Skeletal muscle satellite cell (primary cell): ENCODE measurements at regions not wholly inside any gene's neighbourhood (a gene's known extent, or its start where the extent isn't known, plus 50 kb on each side); places are given as distances from the start of the nearest gene placed in this dataset.

Source experiments
- H3K27me3 ChIP-seq: 2 replicates; pipeline ENCODE4 v1.7.0; 2013; ENCODE audit warnings: low read length; ENCODE audit not compliant: control insufficient read depth, insufficient read depth
- H3K36me3 ChIP-seq: 2 replicates; pipeline ENCODE4 v1.7.0; 2013; ENCODE audit warnings: mild to moderate bottlenecking, control low read depth, low read length; ENCODE audit not compliant: insufficient read depth
- H3K4me1 ChIP-seq: 2 replicates; pipeline ENCODE4 v1.7.0; 2013; ENCODE audit warnings: low read length; ENCODE audit not compliant: control insufficient read depth, insufficient read depth
- H3K4me2 ChIP-seq: 2 replicates; pipeline ENCODE4 v1.7.0; 2013; ENCODE audit warnings: mild to moderate bottlenecking, low read length
- H3K4me3 ChIP-seq: 2 replicates; pipeline ENCODE4 v1.7.0; 2013; ENCODE audit warnings: low read length
- H3K9ac ChIP-seq: 2 replicates; pipeline ENCODE4 v1.7.0; 2013; ENCODE audit warnings: mild to moderate bottlenecking, low read depth, low read length, moderate library complexity
- H3K9me3 ChIP-seq: replicated peaks from 2 replicates; pipeline ENCODE4 v1.7.0; 2013; ENCODE audit warnings: mild to moderate bottlenecking, control low read depth, low read length

GRCh38 chr15:37446921-37447320, 346.6 kb upstream of the MEIS2 start:
- no peak overlapping the region for H3K9ac ChIP-seq
- H3K36me3 ChIP-seq: no peaks in the 10 kb centered on the region
- H3K9me3 ChIP-seq: no peaks in the 10 kb centered on the region
- H3K4me2 ChIP-seq: no peak overlapping the region
- H3K4me3 ChIP-seq: no peak overlapping the region
- H3K4me1 ChIP-seq: no peaks in the 10 kb centered on the region
- H3K27me3 ChIP-seq: no peaks in the 10 kb centered on the region

DNA sequence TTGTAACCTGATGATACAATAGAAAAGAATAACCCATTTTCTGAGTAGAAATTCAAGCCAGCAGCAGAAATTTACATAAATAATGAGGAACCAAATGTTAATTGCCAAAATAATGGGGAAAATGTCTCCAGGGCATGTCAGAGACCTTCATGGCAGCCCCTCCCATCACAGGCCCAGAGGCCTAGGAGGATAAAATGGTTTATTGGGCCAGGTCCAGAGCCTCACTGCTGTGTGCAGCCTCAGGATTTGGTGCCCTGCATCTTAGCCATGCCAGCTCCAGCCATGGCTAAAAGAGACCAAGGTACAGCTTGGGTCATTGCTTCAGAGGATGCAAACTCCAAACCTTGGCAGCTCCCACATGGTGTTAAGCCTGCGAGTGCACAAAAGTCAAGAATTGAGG, 352.1 kb upstream of the MEIS2 start:
- H3K36me3 ChIP-seq: no peaks in the 10 kb centered on the region
- H3K9me3 ChIP-seq: peaks cover 5% of the 10 kb centered on the region
- no peak overlapping the region for H3K9ac ChIP-seq
- H3K4me2 ChIP-seq: no peak overlapping the region
- H3K4me1 ChIP-seq: no peaks in the 10 kb centered on the region
- no peaks in the 10 kb centered on the region for H3K27me3 ChIP-seq
- H3K4me3 ChIP-seq: no peak overlapping the region

GRCh38 chr15:37480482-37480881, 380.1 kb upstream of the MEIS2 start:
- Histone ChIP-seq H3K4me3 (no peak overlapping the region), H3K27me3 (no peaks in the 10 kb centered on the region), H3K4me1 (no peaks in the 10 kb centered on the region), H3K9ac (no peak overlapping the region), H3K4me2 (no peak overlapping the region), H3K9me3 (no peaks in the 10 kb centered on the region), H3K36me3 (no peaks in the 10 kb centered on the region)

GRCh38 chr15:37481126-37481525, 380.8 kb upstream of the MEIS2 start:
- H3K4me2 ChIP-seq: no peak overlapping the region
- H3K4me1 ChIP-seq: no peaks in the 10 kb centered on the region
- no peak overlapping the region for H3K9ac ChIP-seq
- H3K27me3 ChIP-seq: no peaks in the 10 kb centered on the region
- no peak overlapping the region for H3K4me3 ChIP-seq
- no peaks in the 10 kb centered on the region for H3K9me3 ChIP-seq
- H3K36me3 ChIP-seq: no peaks in the 10 kb centered on the region

DNA sequence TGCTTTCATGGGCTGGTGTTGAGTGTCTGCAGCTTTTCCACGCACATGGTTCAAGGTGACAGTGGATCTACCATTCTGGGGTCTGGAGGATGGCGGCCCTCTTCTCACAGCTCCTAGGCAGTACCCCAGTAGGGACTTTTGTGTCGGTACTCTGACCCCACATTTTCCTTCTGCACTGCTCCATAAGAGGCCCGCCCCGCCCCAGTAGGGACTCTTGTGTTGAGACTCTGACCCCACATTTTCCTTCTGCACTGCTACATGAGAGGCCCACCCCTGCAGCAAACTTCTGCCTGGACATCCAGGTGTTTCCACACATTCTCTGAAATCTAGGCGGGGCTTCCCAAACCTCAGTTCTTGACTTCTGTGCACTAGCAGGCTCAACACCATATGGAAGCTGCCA, 383.4 kb upstream of the MEIS2 start:
- H3K9ac ChIP-seq: no peak overlapping the region
- H3K4me1 ChIP-seq: no peaks in the 10 kb centered on the region
- H3K4me2 ChIP-seq: no peak overlapping the region
- no peaks in the 10 kb centered on the region for H3K27me3 ChIP-seq
- H3K36me3 ChIP-seq: no peaks in the 10 kb centered on the region
- no peaks in the 10 kb centered on the region for H3K9me3 ChIP-seq
- H3K4me3 ChIP-seq: no peak overlapping the region

GRCh38 chr15:37485056-37485455, 384.7 kb upstream of the MEIS2 start:
- Histone ChIP-seq H3K9me3 (no peaks in the 10 kb centered on the region), H3K4me1 (no peaks in the 10 kb centered on the region), H3K9ac (no peak overlapping the region), H3K27me3 (no peaks in the 10 kb centered on the region), H3K36me3 (no peaks in the 10 kb centered on the region), H3K4me2 (no peak overlapping the region), H3K4me3 (no peak overlapping the region)

DNA sequence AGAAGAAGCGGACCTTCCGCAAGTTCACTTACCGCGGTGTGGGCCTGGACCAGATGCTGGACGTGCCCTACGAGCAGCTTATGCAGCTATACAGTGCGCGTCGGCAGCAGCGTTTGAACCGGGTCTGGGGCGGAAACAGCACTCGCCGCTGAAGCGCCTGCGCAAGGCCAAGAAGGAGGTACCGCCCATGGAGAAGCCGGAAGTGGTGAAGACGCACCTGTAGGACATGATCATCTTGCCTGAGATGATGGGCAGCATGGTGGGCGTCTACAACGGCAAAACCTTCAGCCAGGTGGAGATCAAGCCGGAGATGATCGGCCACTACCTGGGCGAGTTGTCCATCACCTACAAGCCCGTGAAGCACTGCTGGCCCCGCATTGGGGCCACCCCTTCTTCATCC, 390.4 kb upstream of the MEIS2 start:
- peaks cover 5% of the 10 kb centered on the region for H3K9me3 ChIP-seq

DNA sequence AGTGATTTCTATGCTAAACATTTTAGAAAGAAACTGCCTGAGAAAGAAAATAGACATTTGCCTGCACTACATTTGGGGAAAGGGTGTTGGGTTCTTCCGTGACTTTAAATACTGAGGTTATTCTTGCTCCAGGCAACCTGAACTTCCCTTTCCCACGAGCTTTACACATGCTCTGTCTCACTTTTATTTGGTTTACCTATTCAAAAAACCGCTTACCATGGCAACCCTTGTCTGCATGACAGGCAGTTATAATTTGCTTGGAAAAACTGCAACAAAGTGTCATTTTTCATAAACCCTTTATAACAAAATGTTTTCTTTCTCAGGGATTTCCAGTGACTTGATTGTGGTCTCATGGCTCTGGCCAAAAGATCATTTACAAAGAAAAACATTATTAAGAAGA, 416.3 kb upstream of the MEIS2 start:
- Histone ChIP-seq H3K36me3 (no peaks in the 10 kb centered on the region), H3K9ac (no peak overlapping the region), H3K27me3 (no peaks in the 10 kb centered on the region), H3K4me1 (no peaks in the 10 kb centered on the region), H3K4me3 (no peak overlapping the region), H3K9me3 (no peaks in the 10 kb centered on the region), H3K4me2 (no peak overlapping the region)

More for the DNA sequence above, 390.4 kb upstream of the MEIS2 start:
- H3K4me2 ChIP-seq: no peak overlapping the region
- H3K4me3 ChIP-seq: no peak overlapping the region
- H3K4me1 ChIP-seq: no peaks in the 10 kb centered on the region
- no peak overlapping the region for H3K9ac ChIP-seq
- no peaks in the 10 kb centered on the region for H3K27me3 ChIP-seq
- H3K36me3 ChIP-seq: no peaks in the 10 kb centered on the region

- no peaks in the 10 kb centered on the region for H3K9me3 ChIP-seq
- H3K4me1 ChIP-seq: no peaks in the 10 kb centered on the region
- H3K4me3 ChIP-seq: no peak overlapping the region
- no peak overlapping the region for H3K4me2 ChIP-seq
- H3K9ac ChIP-seq: no peak overlapping the region
- no peaks in the 10 kb centered on the region for H3K36me3 ChIP-seq
- H3K27me3 ChIP-seq: no peaks in the 10 kb centered on the region
Observed at GRCh38 chr15:37517191-37517895, 417.0 kb upstream of the MEIS2 start.

- no peak overlapping the region for H3K4me2 ChIP-seq
Observed at GRCh38 chr15:37518436-37518835, 416.0 kb upstream of the TMCO5A start.

GRCh38 chr15:37520026-37520425, 414.4 kb upstream of the TMCO5A start:
- no peaks in the 10 kb centered on the region for H3K9me3 ChIP-seq
- no peaks in the 10 kb centered on the region for H3K27me3 ChIP-seq
- H3K36me3 ChIP-seq: no peaks in the 10 kb centered on the region
- no peak overlapping the region for H3K9ac ChIP-seq
- H3K4me1 ChIP-seq: no peaks in the 10 kb centered on the region
- H3K4me2 ChIP-seq: no peak overlapping the region
- H3K4me3 ChIP-seq: no peak overlapping the region

More at GRCh38 chr15:37518436-37518835, 416.0 kb upstream of the TMCO5A start:
- Histone ChIP-seq H3K9me3 (no peaks in the 10 kb centered on the region), H3K36me3 (no peaks in the 10 kb centered on the region), H3K4me1 (no peaks in the 10 kb centered on the region), H3K9ac (no peak overlapping the region), H3K4me3 (no peak overlapping the region), H3K27me3 (no peaks in the 10 kb centered on the region)

- H3K36me3 ChIP-seq: no peaks in the 10 kb centered on the region
- H3K4me3 ChIP-seq: no peak overlapping the region
- no peak overlapping the region for H3K9ac ChIP-seq
- H3K27me3 ChIP-seq: no peaks in the 10 kb centered on the region
- no peaks in the 10 kb centered on the region for H3K9me3 ChIP-seq
- H3K4me1 ChIP-seq: no peaks in the 10 kb centered on the region
- H3K4me2 ChIP-seq: no peak overlapping the region
Observed at GRCh38 chr15:37520882-37521281, 413.6 kb upstream of the TMCO5A start.
